ENCODE measurements at regions not wholly inside any gene's neighbourhood (a gene's known extent, or its start where the extent isn't known, plus 50 kb on each side); places are given as distances from the start of the nearest gene placed in this dataset.

DNA sequence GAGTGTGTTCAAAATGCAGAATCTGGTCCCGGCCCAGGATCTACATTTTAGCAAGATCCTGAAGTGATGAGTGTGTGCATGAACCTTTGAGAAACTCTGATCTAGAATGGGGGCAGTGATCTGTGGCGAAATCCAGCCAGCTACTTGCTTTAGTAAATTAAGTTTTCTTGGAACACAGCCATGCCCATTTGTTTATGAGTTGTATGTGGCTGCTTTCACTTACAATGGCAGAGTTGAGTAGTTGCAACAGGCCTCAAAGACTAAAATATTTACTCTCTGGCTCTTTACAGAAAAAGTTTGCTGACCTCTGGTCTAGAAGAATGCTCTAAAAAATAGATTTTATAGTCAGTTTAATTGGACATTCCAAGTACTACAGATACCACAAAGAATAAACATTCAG, 588.3 kb downstream of the BNC2 start:
- H3K9me3 ChIP-seq (ENCODE audit: control insufficient read depth, low read depth, low read length) = no peaks in the 10 kb centered on the region
- DNase-seq (ENCODE audit: low read depth, low spot score) (no peak), FAIRE-seq (no peak)
- H3K4me3 ChIP-seq (ENCODE audit: control insufficient read depth in 2 of 3, extremely low read depth in 1 of 3, insufficient read depth in 2 of 3, low read depth in 1 of 3, low read length in 3 of 3) = no peak overlapping the region
- no peak overlapping the region for H3K9ac ChIP-seq (ENCODE audit: control insufficient read depth, extremely low read depth, insufficient read depth, low read length)
- no peak overlapping the region for H2AFZ ChIP-seq (ENCODE audit: control insufficient read depth, low read length)
- no peak overlapping the region for H3K27ac ChIP-seq (ENCODE audit: control insufficient read depth, insufficient read depth, low read length)
- H3K4me2 ChIP-seq (ENCODE audit: control insufficient read depth, extremely low read depth, insufficient read depth, low read depth, low read length) = no peak overlapping the region
- H3K9me1 ChIP-seq (ENCODE audit: control insufficient read depth, extremely low read depth, insufficient read depth, low read length) = no peaks in the 10 kb centered on the region
- no peaks in the 10 kb centered on the region for H3K79me2 ChIP-seq (ENCODE audit: control insufficient read depth, insufficient read depth, low read length)
- H3K4me1 ChIP-seq (ENCODE audit: control insufficient read depth, extremely low read depth, insufficient read depth, low read length) = peaks cover 4% of the 10 kb centered on the region
- TF ChIP-seq, protein P1, sequence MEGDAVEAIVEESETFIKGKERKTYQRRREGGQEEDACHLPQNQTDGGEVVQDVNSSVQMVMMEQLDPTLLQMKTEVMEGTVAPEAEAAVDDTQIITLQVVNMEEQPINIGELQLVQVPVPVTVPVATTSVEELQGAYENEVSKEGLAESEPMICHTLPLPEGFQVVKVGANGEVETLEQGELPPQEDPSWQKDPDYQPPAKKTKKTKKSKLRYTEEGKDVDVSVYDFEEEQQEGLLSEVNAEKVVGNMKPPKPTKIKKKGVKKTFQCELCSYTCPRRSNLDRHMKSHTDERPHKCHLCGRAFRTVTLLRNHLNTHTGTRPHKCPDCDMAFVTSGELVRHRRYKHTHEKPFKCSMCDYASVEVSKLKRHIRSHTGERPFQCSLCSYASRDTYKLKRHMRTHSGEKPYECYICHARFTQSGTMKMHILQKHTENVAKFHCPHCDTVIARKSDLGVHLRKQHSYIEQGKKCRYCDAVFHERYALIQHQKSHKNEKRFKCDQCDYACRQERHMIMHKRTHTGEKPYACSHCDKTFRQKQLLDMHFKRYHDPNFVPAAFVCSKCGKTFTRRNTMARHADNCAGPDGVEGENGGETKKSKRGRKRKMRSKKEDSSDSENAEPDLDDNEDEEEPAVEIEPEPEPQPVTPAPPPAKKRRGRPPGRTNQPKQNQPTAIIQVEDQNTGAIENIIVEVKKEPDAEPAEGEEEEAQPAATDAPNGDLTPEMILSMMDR (optimal IDR thresholded peaks at IDR 0.05 in 1 of 3, IDR thresholded peaks at IDR 0.05 in 1 of 3, conservative IDR thresholded peaks at IDR 0.05 in 1 of 3; ENCODE audit: extremely low read depth in 1 of 3, insufficient read depth in 2 of 3, low read length in 3 of 3) = no peak
- no peak for TF ChIP-seq EZH2 (IDR thresholded peaks at IDR 0.05; ENCODE audit: low read length)
- H3K36me3 ChIP-seq (ENCODE audit: control insufficient read depth in 2 of 2, extremely low read depth in 1 of 2, insufficient read depth in 2 of 2, low read length in 2 of 2) = no peaks in the 10 kb centered on the region
- dilution Hi-C loops (cut with MboI; ENCODE audit: extremely low pct_ligation_motif_present, low sequenced_read_pairs) = no loop called here
- no peaks in the 10 kb centered on the region for H4K20me1 ChIP-seq (ENCODE audit: control insufficient read depth, extremely low read depth, insufficient read depth, low read length)
- H3K27me3 ChIP-seq (ENCODE audit: control insufficient read depth, extremely low read depth, insufficient read depth, low read length) = peaks cover 3% of the 10 kb centered on the region

DNA sequence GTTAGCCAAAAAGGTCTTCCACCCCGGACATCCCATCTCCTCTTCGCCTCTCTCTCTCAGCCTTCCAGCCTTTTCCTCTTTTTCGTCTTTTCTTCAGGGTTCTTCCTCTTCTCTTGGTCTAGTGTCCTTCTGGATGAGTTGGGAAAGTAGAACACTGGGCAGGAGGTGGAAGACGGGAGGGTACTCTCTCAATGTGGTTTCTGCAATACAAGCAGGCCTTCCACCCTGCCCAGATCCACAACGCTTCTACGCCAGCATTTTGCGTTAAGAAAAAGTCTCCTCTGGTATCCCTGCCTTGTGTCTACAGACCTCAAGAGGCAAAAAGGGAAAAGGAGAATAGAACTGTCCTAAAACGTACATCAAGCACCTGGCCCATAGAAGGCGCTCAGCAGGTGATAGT, 587.8 kb downstream of the BNC2 start:
- dilution Hi-C loops (cut with MboI; ENCODE audit: extremely low pct_ligation_motif_present, low sequenced_read_pairs) = no loop called here
- no peak overlapping the region for H2AFZ ChIP-seq (ENCODE audit: control insufficient read depth, low read length)
- no peaks in the 10 kb centered on the region for H3K79me2 ChIP-seq (ENCODE audit: control insufficient read depth, insufficient read depth, low read length)
- no peak overlapping the region for H3K4me3 ChIP-seq (ENCODE audit: control insufficient read depth in 2 of 3, extremely low read depth in 1 of 3, insufficient read depth in 2 of 3, low read depth in 1 of 3, low read length in 3 of 3)
- peaks cover 4% of the 10 kb centered on the region for H3K4me1 ChIP-seq (ENCODE audit: control insufficient read depth, extremely low read depth, insufficient read depth, low read length)
- no peak overlapping the region for H3K27ac ChIP-seq (ENCODE audit: control insufficient read depth, insufficient read depth, low read length)
- DNase-seq (ENCODE audit: low read depth, low spot score) (no peak), FAIRE-seq (no peak)
- no peaks in the 10 kb centered on the region for H4K20me1 ChIP-seq (ENCODE audit: control insufficient read depth, extremely low read depth, insufficient read depth, low read length)
- no peak overlapping the region for H3K4me2 ChIP-seq (ENCODE audit: control insufficient read depth, extremely low read depth, insufficient read depth, low read depth, low read length)
- TF ChIP-seq EZH2 (IDR thresholded peaks at IDR 0.05; ENCODE audit: low read length) = no peak
- TF ChIP-seq, protein P1 (optimal IDR thresholded peaks at IDR 0.05 in 1 of 3, IDR thresholded peaks at IDR 0.05 in 1 of 3, conservative IDR thresholded peaks at IDR 0.05 in 1 of 3; ENCODE audit: extremely low read depth in 1 of 3, insufficient read depth in 2 of 3, low read length in 3 of 3) = no peak
- no peaks in the 10 kb centered on the region for H3K9me3 ChIP-seq (ENCODE audit: control insufficient read depth, low read depth, low read length)
- peaks cover 3% of the 10 kb centered on the region for H3K27me3 ChIP-seq (ENCODE audit: control insufficient read depth, extremely low read depth, insufficient read depth, low read length)
- H3K9me1 ChIP-seq (ENCODE audit: control insufficient read depth, extremely low read depth, insufficient read depth, low read length) = no peaks in the 10 kb centered on the region
- no peaks in the 10 kb centered on the region for H3K36me3 ChIP-seq (ENCODE audit: control insufficient read depth in 2 of 2, extremely low read depth in 1 of 2, insufficient read depth in 2 of 2, low read length in 2 of 2)
- H3K9ac ChIP-seq (ENCODE audit: control insufficient read depth, extremely low read depth, insufficient read depth, low read length) = no peak overlapping the region
